CD4-positive, alpha-beta T cell treated with Interleukin-15 for 4 hours (primary cell): ENCODE measurements at regions not wholly inside any gene's neighbourhood (a gene's known extent, or its start where the extent isn't known, plus 50 kb on each side); places are given as distances from the start of the nearest gene placed in this dataset.

Experiments
- DNase-seq: peaks from one replicate; pipeline ENCODE4 v3.0.0-alpha.2; 2020; ENCODE audit warnings: low spot score

GRCh38 chr20:11248011-11248409, 574.2 kb upstream of the JAG1 start:
- DNase-seq: no peak

GRCh38 chr20:11248687-11249638, 575.2 kb upstream of the JAG1 start:
- no peak for DNase-seq

- DNase-seq: no peak
These were observed 575.9 kb upstream of the JAG1 start for GRCh38 chr20:11249683-11250082.

- DNase-seq: no peak
These were observed 578.6 kb upstream of the JAG1 start for GRCh38 chr20:11252447-11252846.

GRCh38 chr20:11255455-11255854, 581.7 kb upstream of the JAG1 start:
- no peak for DNase-seq

GRCh38 chr20:11255860-11256259, 582.1 kb upstream of the JAG1 start:
- no peak for DNase-seq

GRCh38 chr20:11260611-11261010, 586.8 kb upstream of the JAG1 start:
- DNase-seq: no peak

- no peak for DNase-seq
These were observed 587.8 kb upstream of the JAG1 start for GRCh38 chr20:11261533-11262000.

GRCh38 chr20:11266571-11266970, 592.8 kb upstream of the JAG1 start:
- no peak for DNase-seq

- no peak for DNase-seq
These were observed 593.4 kb upstream of the JAG1 start for GRCh38 chr20:11267131-11267761.

GRCh38 chr20:11267762-11268335, 594.0 kb upstream of the JAG1 start:
- DNase-seq: no peak

- no peak for DNase-seq
These were observed 596.8 kb upstream of the JAG1 start for GRCh38 chr20:11270566-11270965.

- DNase-seq: no peak
These were observed 597.5 kb upstream of the JAG1 start for GRCh38 chr20:11271319-11271718.

GRCh38 chr20:11271920-11272594, 598.3 kb upstream of the JAG1 start:
- no peak for DNase-seq

GRCh38 chr20:11274141-11274594, 600.4 kb upstream of the JAG1 start:
- no peak for DNase-seq

- no peak for DNase-seq
These were observed 601.9 kb upstream of the JAG1 start for GRCh38 chr20:11275740-11276139.

- no peak for DNase-seq
These were observed 603.4 kb upstream of the JAG1 start for GRCh38 chr20:11277170-11277569.

GRCh38 chr20:11277858-11278257, 604.1 kb upstream of the JAG1 start:
- no peak for DNase-seq

GRCh38 chr20:11278461-11278860, 604.7 kb upstream of the JAG1 start:
- DNase-seq: no peak

GRCh38 chr20:11281240-11281639, 607.4 kb upstream of the JAG1 start:
- DNase-seq: no peak

GRCh38 chr20:11281768-11282167, 608.0 kb upstream of the JAG1 start:
- no peak for DNase-seq

- DNase-seq: no peak
These were observed 613.3 kb upstream of the JAG1 start for GRCh38 chr20:11287126-11287525.
